Hematopoietic multipotent progenitor cell treated with erythropoietin and hydrocortisone succinate and interleukin-3 and kit ligand, for 8 days (in vitro differentiated cells): ENCODE measurements at regions not wholly inside any gene's neighbourhood (a gene's known extent, or its start where the extent isn't known, plus 50 kb on each side); places are given as distances from the start of the nearest gene placed in this dataset.
"Not testable (repeated sequence)": the region's sequence is repeated elsewhere in the genome, so short reads cannot be mapped to it uniquely, and the experiment has no call there.

ENCODE experiments used
- DNase-seq: peaks from one replicate; pipeline ENCODE4 v3.0.0-alpha.2; 2015

DNA sequence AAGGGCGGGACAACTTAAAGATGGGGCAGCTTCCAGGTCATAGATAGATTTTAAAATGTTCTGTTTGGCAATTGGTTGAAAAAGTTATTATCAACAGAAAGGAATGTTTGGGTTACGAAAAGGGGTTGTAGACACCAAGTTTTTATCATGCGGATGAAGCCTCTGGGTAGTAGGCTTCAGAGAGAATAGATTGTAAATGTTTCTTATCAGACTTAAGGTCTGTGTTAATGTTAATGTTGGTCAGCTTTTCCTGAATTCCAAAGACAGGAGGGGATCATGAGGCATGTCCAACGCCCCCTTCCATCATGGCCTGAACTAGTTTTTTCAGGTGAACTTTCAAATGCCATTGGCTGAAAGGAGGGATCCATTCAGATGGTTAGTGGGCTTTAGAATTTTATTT, 84.2 kb upstream of the KIF5B start:
- no peak for DNase-seq

DNA sequence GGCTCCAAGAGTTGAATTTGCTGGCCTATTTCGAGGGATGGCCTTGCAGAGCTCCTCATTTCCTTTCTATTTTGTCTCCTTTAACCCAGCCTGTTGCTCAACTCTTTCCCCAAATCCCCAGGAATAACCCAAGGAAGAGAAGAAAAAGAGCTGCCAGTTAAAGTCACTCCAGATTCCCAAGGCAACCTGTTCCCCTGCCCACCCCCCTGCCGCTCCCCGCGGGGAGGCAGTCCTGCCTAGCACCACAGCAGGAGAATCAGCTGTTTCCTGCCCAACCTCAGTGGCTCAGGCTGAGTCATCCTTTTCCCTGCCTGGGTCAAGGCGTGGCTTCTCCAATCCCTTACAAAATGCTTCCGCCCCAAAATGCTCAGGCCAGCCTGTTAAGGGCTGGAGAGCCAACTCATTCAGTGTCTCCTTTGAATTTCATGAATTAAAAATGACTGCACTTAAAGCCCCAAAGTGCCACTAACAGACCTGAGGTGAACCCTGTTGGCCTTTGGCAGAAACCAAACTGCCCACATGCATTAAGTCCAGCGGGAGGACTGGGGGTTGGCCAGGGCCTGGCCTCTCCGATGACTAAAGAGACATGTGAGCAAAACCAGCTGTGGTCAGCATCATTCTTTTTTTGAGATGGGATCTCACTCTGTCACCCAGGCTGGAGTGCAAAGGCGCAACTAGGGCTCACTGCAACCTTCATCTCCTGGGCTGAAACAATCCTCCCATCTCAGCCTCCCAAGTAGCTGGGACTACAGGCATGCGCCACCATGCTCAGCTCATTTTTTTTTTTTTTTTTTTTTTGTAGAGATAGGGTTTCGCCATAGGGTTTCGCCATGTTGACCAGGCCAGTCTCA, 83.2 kb upstream of the KIF5B start:
- peak; percentile 63 for DNase-seq

DNA sequence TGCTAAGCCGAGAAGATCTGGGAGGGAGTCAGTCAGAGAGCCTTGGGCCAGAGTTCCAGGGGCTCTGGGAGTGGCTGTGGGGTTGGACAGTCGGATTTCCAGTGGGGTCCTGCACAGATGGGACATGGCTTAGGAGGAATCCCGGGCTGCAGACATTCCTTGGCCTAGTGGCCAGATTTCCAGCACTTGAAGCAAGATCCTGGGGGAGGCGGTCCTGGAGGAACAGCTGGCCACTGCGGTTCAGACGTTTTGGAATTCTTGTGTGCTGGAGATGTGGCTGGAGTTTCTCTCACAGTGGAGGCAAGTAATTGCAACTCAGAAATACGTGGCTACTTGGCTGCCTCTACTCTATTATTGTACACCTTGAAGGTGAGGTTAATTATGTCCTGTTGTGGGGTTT, 80.7 kb upstream of the KIF5B start:
- DNase-seq = not testable (repeated sequence)

DNA sequence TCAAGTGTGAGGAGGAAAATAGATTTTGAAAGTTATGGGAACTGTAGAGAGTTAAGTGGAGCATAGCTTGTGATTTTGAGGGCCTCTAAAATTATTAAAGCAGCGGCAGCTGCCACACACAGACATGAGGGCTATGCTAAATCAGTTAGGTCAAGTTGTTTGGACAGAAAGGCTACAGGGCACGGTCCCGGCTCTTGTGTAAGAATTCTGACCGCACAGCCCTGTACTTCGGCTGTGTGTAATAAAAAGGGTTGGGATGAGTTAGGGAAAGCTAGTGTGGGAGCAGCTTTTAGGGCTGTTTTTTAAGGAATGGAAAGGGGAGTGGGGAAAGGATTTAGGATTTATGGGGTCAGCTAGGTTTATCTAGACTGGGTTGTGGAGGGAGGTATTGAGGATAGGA, 79.6 kb upstream of the KIF5B start:
- not testable (repeated sequence) for DNase-seq

DNA sequence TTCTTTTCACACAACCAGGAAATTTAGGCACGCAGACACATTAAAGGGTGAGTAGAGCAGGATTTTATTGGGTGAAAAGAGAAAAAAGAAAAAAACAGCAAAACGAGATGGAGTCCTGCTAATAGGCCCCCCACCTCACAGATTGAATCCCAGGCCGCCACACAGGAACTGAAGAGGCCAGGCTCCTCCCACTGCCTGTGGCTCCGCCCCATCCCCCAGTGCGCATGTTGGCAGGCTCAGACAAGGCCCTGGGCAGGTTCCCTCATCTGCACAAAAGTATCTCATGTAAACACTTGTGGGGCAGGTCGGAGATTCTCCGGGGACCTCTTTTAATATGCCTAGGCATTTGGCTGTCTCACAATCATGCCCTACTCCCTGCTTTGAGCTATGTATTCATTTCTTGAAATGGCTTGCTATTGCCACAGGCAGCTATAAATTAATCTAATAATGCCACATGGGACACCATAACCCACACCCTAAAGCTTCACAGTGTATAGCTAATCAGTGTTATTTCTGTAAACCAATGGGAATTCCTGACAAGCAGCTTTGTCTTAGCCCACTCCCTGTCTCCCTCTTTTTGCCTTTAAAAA, 76.2 kb upstream of the KIF5B start:
- no peak for DNase-seq

DNA sequence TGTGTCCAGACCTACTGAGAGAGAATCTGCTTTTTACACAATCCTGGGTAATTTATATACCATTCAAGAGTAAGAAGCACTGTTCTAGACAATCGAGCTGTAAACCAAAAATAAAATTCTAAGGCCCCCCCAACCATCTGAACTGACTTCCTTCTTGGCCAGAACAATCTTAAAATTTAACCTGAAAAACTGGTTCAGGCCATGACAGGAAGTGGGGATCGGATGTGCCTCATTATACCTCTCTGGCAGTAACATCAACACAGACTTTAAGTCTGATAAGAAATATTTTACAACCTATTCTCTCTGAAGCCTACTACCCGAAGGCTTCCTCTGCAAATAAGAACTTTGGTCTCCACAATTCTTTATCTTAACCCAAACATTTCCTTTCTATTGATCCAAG, 75.2 kb upstream of the KIF5B start:
- no peak for DNase-seq

DNA sequence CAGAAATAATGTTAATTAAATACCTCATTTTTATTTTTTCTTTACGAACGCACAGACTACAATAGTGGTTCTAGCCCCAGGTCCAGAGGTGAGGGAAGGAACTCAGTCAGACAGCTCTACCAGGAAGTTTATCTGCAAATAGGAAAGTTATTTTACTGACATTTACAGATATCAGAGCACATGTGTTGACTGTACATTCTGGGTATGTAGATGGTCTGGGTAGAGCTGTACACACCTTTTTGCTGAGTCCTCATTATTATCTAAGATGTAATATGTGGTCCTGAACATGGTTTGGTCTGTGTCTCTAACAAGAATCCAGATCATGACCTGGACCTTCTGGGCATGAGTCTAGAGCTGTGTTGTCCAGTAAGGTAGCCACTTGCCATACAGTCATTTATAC, 74.6 kb upstream of the KIF5B start:
- DNase-seq = no peak

DNA sequence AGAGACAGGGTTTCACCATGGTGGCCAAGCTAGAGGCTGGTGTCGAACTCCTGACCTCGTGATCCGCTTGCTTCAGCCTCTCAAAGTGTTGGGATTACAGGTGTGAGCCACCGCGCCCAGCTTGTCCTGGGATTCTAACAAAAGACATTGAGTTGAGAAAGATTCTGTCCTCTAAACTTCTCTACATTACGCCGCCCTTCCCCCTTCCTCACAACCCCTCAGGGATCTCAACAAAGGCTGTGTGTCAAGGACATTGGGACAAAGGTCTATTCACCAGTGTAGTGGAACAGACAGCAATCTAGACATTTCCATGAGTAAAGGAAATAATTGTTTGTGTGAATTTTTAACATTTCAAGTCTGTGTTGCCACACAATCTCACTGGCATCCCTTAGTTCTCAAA, 68.8 kb upstream of the KIF5B start:
- DNase-seq = no peak

DNA sequence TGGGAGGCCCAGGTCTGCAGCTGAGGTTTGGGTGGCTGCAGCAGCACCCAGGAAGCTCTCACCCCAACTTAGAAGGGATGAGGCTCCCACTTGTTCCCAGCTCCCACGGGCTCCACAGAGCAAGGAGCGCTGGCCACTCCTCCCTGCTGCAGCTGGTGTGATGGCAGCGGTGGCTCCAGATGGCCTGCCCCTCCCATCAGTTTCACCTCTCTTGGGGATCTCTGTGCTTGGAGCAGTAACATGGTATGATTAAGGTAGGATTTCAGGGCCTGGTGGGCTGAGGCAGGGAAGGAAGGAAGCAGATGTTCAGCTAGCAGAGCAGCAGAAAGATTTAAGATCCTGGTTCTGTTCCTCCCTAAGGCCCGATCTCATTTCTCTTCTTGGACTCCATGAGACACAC, 66.8 kb upstream of the KIF5B start:
- no peak for DNase-seq

DNA sequence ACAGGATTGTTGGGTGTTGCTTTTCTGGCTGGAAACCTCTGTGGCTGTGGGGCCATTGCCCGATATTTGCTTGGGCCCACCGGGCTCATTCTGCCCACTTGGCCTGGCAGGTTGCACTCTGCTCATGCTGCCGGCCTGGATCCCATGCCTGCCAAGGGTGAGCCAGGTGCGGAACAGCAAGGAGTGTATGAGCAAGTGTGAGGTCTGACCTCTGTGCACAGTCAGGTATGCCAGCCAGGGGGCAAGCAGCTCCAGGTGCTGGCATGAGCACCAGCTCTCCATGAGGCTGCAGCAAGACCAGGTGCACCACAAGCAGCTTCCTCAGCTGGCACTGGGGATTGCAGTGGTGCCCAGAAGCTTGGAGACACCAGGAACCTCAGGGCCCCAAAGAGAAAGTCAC, 65.4 kb upstream of the KIF5B start:
- DNase-seq = no peak

DNA sequence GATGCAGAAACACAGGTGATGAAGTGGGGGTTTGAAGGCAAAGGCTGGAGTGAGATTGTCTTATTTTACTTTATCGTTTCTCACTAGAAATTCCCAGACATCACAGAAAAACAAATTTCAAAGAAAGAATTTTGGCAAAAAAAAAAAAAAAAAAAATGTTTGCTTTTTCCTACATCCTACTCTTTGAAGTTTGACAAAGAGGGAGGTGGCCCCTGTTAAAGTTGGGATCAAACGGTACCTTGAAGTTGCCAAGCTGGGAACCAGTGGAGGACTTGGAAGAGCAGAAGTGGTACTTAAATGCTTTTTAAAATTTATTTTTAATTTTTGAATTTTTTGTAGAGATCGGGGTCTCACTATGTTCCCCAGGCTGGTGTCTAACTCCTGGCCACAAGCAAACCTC, 63.9 kb upstream of the KIF5B start:
- DNase-seq = no peak

DNA sequence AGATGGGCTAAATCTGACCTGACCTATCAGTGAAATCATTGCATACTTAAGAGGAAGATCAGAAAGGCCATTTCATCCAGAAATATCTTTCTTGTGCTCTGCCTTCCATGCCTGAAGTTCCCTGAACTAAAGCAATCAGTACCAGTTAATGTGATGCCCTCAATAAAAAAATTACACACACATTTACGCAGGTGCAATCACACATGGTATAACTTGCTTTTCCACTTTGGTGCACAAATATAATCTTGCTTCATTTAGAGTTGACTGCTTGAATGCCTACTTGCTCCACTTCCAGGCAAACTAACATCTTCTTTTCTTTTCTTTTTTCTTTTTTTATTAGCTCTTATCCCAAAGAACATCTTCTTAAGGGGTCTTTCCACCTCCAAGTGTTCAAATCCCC, 58.3 kb upstream of the KIF5B start:
- no peak for DNase-seq

DNA sequence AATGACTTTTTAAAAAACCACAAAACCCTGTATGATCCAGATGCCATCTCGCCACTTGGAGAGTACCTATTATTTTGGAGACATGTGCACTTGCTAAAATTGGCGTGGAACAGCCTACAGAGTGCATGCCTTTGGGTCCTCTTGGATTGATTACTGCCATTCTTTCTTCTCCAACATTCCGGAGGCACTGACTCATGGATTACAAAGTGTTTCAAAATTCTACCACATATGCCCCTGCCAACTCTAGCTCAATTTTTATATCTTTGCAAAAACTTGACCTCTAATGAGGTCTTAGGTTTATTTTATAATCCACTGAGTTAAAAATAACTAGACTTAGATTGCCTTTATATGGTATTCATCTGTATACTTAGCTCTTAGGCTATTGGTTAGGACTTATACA, 55.8 kb upstream of the KIF5B start:
- DNase-seq = no peak

DNA sequence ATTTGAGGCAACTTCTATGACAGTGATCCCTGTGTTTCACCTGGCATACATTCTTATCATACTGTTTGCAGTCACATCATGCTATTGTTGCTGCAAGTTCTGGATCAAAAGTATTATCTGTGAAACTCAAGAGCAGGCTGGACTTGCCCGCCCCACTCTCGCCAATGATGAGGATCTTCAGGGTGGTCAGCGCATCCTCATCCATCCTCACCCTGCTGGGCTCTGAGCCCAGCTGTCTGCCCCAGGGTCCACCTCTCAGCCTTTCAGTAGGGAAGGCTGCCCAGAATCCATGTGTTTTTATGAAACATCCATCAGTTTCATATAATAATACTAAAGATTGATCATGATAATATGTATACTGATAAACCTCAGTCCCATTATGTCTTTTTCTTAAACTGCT, 55.4 kb upstream of the KIF5B start:
- no peak for DNase-seq

DNA sequence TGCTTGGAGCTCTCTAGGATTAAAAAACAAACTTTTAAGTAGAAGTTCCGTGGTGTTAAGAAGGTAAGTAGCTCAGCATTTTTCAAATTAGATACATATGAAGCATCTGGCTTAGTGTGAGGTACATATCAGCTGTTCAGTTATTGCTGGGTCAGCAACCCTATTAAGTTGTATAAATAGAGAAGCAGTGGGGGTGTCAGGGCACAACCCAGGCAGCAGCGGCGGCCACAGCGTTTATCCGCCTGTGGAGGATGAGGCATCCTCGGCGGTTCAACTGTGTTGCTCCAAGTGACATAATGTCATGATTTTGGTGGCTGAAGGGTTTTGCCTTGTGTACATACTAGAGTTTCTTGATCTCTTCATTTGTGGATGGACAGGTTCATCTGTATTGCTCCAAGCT, 54.6 kb upstream of the KIF5B start:
- no peak for DNase-seq

DNA sequence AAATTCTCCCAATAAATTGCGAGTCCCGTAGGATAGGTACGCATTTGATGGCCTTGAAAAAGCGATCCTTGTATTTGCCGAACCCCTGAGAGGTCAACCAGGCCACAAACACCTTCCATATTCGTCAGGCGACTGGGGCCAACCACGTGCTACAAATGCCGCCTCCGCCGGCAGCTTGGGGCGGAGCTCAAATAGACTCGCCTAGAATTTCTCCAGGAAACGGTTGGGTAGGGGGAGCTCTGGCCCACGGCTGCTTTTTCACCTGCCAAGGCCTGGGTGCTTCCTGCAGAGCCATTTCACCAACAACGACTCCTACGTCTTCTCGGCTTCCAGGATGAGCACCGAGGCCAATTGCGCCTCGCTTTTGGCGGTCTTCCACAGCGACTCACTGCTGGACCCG, 53.4 kb upstream of the KIF5B start:
- no peak for DNase-seq
